ENCODE measurements at regions not wholly inside any gene's neighbourhood (a gene's known extent, or its start where the extent isn't known, plus 50 kb on each side); places are given as distances from the start of the nearest gene placed in this dataset.

- no peak for DNase-seq (ENCODE audit: low read depth)
Measured at GRCh38 chr3:5304789-5305683, 117.5 kb downstream of the EDEM1 start.

DNA sequence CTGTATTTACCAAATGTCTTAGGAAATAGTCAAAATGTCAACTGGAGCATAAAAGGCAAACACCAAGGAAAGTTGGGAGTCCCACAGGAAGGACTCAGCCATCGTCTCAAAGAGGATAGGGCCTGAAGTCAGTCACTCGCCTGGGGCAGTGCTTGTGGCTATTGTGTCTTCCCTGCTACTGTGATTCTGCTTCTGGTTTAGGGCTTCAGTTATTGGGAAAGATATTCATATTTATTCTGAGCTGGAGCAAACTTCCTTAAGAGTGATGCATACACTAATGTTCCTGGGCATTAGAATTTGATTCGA, 118.1 kb downstream of the EDEM1 start:
- DNase-seq (ENCODE audit: low read depth): no peak

GRCh38 chr3:5309171-5309570, 121.7 kb downstream of the EDEM1 start:
- no peak for DNase-seq (ENCODE audit: low read depth)

DNA sequence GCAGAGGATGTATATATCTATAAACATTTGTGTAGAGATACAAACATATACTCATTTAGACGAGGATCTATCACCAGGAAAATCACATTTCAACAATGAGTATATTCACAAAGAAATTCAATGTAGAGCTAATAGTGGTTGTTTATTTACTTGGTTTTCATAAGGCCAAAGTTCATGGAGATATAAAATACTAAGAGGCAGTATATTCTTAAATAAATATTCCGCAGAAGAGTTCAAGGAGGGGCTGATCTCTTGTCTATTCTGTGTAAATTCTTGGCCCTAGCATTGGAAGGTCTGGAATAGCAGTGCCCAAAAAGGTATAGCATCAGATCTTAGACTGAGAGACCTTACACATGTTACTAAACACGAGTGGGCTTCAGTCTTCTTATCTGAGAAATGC, 122.1 kb downstream of the EDEM1 start:
- no peak for DNase-seq (ENCODE audit: low read depth)

- DNase-seq (ENCODE audit: low read depth): no peak
Measured at GRCh38 chr3:5310509-5310908, 123.0 kb downstream of the EDEM1 start.

- DNase-seq (ENCODE audit: low read depth): no peak
Measured at GRCh38 chr3:5312290-5312689, 124.8 kb downstream of the EDEM1 start.

- no peak for DNase-seq (ENCODE audit: low read depth)
Measured at GRCh38 chr3:5314897-5315296, 127.4 kb downstream of the EDEM1 start.

- DNase-seq (ENCODE audit: low read depth): no peak
Measured at GRCh38 chr3:5317557-5317956, 130.1 kb downstream of the EDEM1 start.

GRCh38 chr3:5319454-5319853, 131.9 kb downstream of the EDEM1 start:
- no peak for DNase-seq (ENCODE audit: low read depth)

GRCh38 chr3:5321666-5322340, 134.3 kb downstream of the EDEM1 start:
- DNase-seq (ENCODE audit: low read depth): no peak

- DNase-seq (ENCODE audit: low read depth): no peak
Measured at GRCh38 chr3:5324780-5325179, 137.3 kb downstream of the EDEM1 start.

- DNase-seq (ENCODE audit: low read depth): no peak
Measured at GRCh38 chr3:5330152-5330810, 142.8 kb downstream of the EDEM1 start.

DNA sequence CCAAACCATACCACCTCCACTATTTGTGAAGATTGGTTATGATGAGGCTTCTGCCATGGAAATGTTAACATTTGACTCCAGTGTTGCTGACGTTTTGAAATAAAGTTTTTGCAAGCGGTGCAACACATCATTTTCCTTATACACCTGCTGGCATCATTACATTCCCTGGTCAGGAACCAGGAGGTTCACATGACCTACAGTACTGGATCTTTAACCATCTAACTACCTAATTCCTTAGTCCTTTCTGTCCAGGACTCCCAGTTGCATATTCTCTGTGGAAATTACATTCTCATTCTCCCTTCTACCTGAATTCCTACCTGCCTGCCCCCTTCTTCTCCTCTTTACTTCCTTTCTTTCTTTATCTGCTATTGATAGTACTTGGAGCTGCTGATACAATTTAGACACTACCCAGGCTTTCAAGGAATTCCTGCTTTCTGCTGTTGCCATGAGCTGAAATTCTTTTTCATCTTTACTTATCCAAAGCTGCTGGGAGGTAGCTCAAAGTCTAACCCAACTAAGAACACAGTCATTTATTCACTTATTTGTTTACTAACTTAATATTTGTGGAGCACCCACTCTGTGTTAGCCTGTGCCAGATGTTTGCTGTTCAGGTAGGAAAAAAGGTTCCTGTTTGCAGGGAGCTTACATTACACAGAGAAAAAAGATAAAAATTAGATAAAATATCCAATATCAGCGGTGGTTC, 144.2 kb downstream of the EDEM1 start:
- DNase-seq (ENCODE audit: low read depth): no peak

GRCh38 chr3:5332270-5332956, 144.9 kb downstream of the EDEM1 start:
- DNase-seq (ENCODE audit: low read depth): no peak

DNA sequence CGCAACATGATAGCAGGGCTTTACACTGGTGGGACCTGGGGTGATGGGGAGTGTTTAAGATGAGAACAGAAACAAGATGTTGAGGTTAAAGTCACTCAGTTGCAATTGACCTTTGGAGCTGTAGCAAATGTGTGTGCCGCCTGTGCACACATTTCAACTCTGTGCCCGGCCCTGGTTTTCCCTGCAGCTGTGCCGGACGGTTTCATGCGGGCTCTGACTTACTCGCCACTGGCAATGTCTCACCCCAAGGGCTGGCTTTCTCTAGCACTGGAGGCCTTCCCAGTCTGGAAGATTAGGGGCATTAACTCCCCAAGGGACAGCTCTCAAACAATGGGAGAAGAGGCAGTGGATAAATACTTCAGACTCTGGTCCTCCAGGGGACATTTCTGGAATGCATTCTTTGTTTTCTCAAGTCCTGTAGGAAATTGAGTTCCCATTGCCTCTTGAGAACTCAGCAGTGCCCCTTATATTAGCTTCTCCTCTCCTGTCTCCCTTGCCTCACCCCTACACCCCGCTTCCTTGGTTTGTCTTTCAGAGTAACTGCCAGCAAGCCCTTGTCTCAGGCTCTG, 152.5 kb downstream of the EDEM1 start:
- no peak for DNase-seq (ENCODE audit: low read depth)

DNA sequence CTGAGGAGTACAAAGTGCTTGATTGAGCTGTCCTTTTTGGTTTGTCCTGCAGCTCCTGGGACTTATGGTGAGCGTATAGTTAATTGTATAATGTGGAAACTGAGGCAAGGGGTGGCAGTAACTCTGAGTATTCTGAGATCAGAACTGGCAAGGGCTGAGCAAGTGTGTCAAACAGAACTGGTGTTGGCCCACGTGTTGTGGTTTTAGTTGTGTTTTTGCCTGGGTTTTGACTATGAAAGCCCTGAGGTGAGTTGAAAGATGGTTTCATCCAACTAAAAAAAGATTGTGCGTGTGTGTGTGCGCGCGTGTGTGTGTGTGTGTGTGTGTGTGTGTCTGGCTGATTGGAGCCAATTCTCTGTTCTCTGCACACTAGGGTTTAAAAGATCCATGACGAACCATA, 154.1 kb downstream of the EDEM1 start:
- DNase-seq (ENCODE audit: low read depth): no peak

DNA sequence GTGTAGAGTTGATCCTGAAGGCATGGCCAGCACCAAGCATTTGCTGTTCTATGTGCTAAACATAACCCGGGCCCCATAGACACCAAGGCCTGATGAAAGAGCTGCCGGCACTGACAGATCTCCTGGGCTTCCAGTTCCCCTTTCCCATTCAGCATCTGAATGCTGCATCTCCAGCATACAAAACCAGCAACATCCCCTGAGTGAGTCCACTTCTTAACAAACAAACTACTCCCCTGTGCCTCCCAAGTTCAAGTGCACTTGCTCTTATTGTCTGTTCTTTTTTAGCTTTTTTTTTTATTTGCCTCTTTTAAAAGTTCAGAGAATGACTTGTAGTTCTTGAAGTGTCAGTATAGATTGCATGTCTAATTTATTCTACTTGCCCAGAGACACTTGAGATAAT, 156.0 kb downstream of the EDEM1 start:
- DNase-seq (ENCODE audit: low read depth): no peak

GRCh38 chr3:5344707-5345106, 157.2 kb downstream of the EDEM1 start:
- DNase-seq (ENCODE audit: low read depth): no peak

DNA sequence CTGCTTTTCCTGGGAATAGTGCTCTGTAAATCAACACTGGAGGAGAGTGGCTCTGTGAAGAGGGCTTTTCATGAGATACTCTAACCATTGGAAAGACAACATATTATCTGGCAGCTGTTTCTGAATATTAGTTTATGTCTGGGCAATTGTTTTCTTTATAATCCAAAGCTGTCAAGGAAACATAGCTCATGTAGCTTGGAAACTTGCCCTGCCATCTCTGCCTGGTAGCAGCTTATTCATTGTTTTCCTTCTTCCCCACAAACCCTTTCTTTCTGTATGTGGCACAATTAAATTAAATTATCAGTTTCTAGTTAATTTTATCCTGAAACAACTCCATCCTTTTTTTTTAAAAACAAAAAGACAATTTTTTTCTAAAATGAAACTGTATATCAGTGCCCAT, 160.0 kb downstream of the EDEM1 start:
- DNase-seq (ENCODE audit: low read depth): no peak

DNA sequence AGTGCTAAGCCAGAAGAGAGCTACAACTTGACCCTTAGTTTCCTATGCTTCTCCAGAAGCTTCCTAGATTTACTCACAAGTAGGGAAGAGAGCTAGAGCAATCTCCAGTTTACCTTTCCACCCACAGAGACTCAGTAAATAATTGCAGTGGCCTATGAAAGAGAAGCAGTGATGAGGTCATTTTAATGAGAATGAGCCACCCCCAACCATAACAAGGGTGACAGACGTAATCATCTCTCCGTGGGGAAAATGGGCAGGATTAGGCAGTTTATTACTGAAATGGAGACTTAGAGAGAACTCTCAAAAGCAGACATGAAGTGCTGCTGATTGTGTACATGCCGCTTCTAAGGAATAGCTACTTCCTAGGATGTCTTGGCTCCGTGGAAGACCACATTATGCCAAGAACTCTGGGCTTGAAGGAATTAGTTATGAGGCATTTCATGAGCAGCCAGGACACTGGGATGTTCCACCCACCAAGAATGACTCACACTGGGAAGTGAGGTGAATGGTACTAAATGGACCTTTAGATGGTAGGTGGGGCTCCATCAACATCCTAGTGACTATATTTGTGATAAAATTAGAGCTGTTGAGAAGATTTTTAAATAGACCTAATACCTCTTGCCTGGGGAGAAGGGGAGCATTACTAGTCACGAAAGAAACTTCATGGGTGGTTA, 160.9 kb downstream of the EDEM1 start:
- no peak for DNase-seq (ENCODE audit: low read depth)

GRCh38 chr3:5349343-5349742, 161.8 kb downstream of the EDEM1 start:
- no peak for DNase-seq (ENCODE audit: low read depth)
